Endothelial cell of umbilical vein (primary cell): ENCODE measurements at regions not wholly inside any gene's neighbourhood (a gene's known extent, or its start where the extent isn't known, plus 50 kb on each side); places are given as distances from the start of the nearest gene placed in this dataset.

ENCODE experiments used
- CTCF ChIP-seq, 2 donors: IDR thresholded peaks; 1 replicate in 1 of 2; 2 replicates in 1 of 2; pipeline ENCODE4 v1.5.1; 2011; ENCODE audit warnings: low read length in 2 of 2, mild to moderate bottlenecking in 2 of 2, moderate library complexity in 2 of 2, control low read depth in 1 of 2, inconsistent platforms in 1 of 2, low read depth in 1 of 2; ENCODE audit not compliant: insufficient read depth in 1 of 2; ENCODE audit errors: extremely low read depth in 1 of 2
- EZH2 ChIP-seq: IDR thresholded peaks from 2 replicates; pipeline ENCODE4 v1.6.1; 2012; ENCODE audit warnings: borderline replicate concordance, low read depth, mild to moderate bottlenecking, moderate library complexity, low read length, inconsistent platforms; ENCODE audit not compliant: severe bottlenecking
- POLR2A ChIP-seq: IDR thresholded peaks from 2 replicates; pipeline ENCODE4 v1.6.1; 2012; ENCODE audit warnings: low read depth, mild to moderate bottlenecking, control low read depth, low read length

GRCh38 chrX:69379412-69379811 is 124.7 kb upstream of the NALF2 start:
- TF ChIP-seq CTCF (IDR thresholded peaks at IDR 0.05; ENCODE audit: extremely low read depth in 1 of 2, insufficient read depth in 1 of 2, low read depth in 1 of 2, low read length in 2 of 2), result no peak
- TF ChIP-seq EZH2, result no peak
- no peak for TF ChIP-seq POLR2A
